Right atrium auricular region (tissue), 2 donors: ENCODE measurements at regions not wholly inside any gene's neighbourhood (a gene's known extent, or its start where the extent isn't known, plus 50 kb on each side); places are given as distances from the start of the nearest gene placed in this dataset.

Experiments
- DNase-seq: peaks from one replicate; pipeline ENCODE4 v3.0.0-alpha.2; 2019; ENCODE audit warnings: low spot score
- H3K27ac ChIP-seq, 2 donors: fragments of 200-600 bp; sonication (generic); 1 replicate in 1 of 2; 2 replicates in 1 of 2; pipeline ENCODE4 v1.5.1; 2016 to 2019
- H3K27me3 ChIP-seq, 2 donors: fragments of 200-600 bp; sonication (generic); one replicate each; pipeline versions ENCODE4 v1.5.1 to v1.6.0; 2017 to 2019
- H3K36me3 ChIP-seq: fragments of 200-600 bp; sonication (generic); one replicate; pipeline ENCODE4 v1.5.1; 2016
- H3K4me1 ChIP-seq, 2 donors: fragments of 200-600 bp; sonication (generic); one replicate each; pipeline versions ENCODE4 v1.5.1 to v1.6.0; 2017 to 2019
- H3K4me3 ChIP-seq, 2 donors: fragments of 200-600 bp; sonication (generic); 1 replicate in 1 of 2; 2 replicates in 1 of 2; pipeline ENCODE4 v1.5.1; 2017 to 2019; ENCODE audit warnings: mild to moderate bottlenecking in 1 of 2, moderate library complexity in 1 of 2
- H3K9me3 ChIP-seq, 2 donors: fragments of 200-600 bp; sonication (generic); one replicate each; pipeline ENCODE4 v1.5.1; 2019
- CTCF ChIP-seq, 2 donors: fragments of 200-600 bp; sonication (generic); IDR thresholded peaks; one replicate each; pipeline ENCODE4 v1.5.1; 2019; ENCODE audit warnings: antibody characterized with exemption in 2 of 2

DNA sequence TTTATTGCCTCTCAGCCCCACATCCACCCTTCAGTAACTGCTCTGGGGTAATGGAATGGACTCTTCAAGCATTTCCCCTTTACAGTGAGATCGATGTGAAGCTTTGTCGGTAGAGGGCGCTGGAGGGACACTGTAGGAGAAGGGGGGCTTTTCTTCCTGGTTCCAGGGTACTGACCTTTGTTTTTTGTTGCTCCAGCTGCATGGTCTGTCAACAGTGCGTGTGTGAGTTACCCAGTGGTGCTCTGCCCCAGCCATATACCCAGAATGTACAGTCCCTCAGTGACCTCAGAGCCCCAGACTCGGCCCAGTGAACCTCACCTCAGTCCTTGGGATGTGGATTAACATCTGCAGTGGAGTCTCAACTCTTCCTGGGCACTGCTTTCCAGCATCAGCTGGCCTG, 180.3 kb upstream of the TSC22D2 start:
- H3K27ac ChIP-seq, result no peak overlapping the region
- no peak overlapping the region for H3K4me3 ChIP-seq
- H3K27me3 ChIP-seq, result no peaks in the 10 kb centered on the region
- no peak for DNase-seq
- H3K36me3 ChIP-seq, result no peaks in the 10 kb centered on the region
- H3K4me1 ChIP-seq, result peaks cover 0 to 9% of the 10 kb centered on the region in 2 donors
- peak; percentile 63 to 76 for TF ChIP-seq CTCF (IDR thresholded peaks at IDR 0.05)
- H3K9me3 ChIP-seq, result no peaks in the 10 kb centered on the region

DNA sequence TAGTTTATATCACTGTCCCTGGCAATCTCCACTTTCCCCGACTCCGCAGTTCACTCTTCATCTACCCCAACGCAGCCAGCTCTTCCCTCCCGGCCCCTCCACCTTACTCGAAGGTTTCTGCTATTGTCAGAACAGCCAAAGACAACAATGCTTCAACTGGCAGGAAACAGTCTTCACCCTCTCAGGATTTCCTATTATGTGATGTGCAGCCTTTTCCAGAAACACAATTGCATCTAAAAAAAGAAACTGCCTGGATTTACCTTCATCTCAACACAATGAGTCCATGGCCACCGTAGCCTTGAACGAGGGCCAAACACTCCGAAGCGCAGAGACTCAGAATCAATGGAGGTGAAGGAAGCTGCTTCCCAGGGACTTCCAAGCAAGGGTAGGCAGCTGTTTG, 182.1 kb upstream of the TSC22D2 start:
- TF ChIP-seq CTCF (IDR thresholded peaks at IDR 0.05), result no peak

DNA sequence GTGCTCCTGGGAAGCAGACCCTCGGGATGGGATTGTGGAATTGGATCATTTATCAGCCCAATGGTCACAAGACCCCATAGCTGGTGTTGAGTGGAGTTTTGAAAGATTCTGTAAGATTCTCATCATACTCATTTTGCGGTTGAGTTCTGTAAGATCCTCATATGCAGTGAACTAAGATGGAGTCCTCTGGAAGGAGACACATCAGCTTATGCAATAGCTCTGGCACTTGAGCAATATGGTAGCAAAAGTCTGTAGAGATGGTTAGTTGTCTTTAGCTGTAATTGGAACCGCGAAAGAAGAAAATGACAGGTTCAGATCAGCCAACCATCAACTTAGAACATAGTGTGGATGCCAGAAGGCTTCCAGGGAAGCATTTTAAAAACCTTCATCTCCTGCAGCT, 184.5 kb upstream of the TSC22D2 start:
- Histone ChIP-seq H3K9me3 (no peaks in the 10 kb centered on the region), H3K4me3 (no peak overlapping the region), H3K27me3 (no peaks in the 10 kb centered on the region), H3K4me1 (peaks cover 0 to 9% of the 10 kb centered on the region in 2 donors), H3K27ac (no peak overlapping the region), H3K36me3 (no peaks in the 10 kb centered on the region)
- no peak for DNase-seq
- TF ChIP-seq CTCF (IDR thresholded peaks at IDR 0.05), result no peak

More for the DNA sequence above, 182.1 kb upstream of the TSC22D2 start:
- no peaks in the 10 kb centered on the region for H3K27me3 ChIP-seq
- no peak overlapping the region for H3K27ac ChIP-seq
- DNase-seq, result no peak
- peaks cover 0 to 4% of the 10 kb centered on the region in 2 donors for H3K4me1 ChIP-seq
- no peaks in the 10 kb centered on the region for H3K36me3 ChIP-seq
- H3K4me3 ChIP-seq, result no peak overlapping the region
- no peaks in the 10 kb centered on the region for H3K9me3 ChIP-seq

- DNase-seq, result no peak
- H3K4me3 ChIP-seq, result no peak overlapping the region
- TF ChIP-seq CTCF (IDR thresholded peaks at IDR 0.05), result no peak
Measured at GRCh38 chr3:150222691-150223489, 185.2 kb upstream of the TSC22D2 start.

DNA sequence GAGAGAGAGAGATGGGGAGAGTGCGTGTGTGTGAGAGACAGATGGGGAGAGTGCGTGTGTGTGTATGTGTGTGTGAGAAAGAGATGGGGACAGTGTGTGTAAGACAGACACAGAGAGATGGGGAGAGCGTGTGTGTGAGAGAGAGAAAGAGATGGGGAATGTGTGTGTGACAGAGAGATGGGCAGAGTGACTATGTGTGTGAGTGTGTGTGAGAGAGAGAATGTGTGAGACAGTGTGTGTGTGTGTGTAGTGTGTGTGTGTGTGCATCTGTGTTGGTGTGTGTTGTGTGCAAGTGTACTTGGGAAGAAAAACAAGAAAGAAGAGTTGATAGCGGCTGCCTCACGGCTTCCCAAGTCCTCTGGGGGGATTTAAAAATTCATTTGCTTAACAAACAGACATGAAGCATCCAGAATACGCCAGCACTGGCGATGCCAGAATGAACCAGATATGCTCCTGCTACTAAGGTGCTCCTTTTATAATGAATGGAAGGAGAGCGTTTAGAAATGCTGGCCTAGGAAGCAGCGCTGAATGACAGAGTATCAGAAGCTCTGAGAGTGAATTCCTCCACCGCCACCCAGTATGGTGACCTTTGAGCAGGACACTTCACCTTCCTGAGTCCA, 186.1 kb upstream of the TSC22D2 start:
- Histone ChIP-seq H3K9me3 (no peaks in the 10 kb centered on the region), H3K4me1 (peaks cover 0 to 9% of the 10 kb centered on the region in 2 donors), H3K27me3 (no peaks in the 10 kb centered on the region), H3K27ac (no peak overlapping the region), H3K4me3 (no peak overlapping the region), H3K36me3 (no peaks in the 10 kb centered on the region)
- no peak for DNase-seq
- no peak for TF ChIP-seq CTCF (IDR thresholded peaks at IDR 0.05)

More at GRCh38 chr3:150222691-150223489, 185.2 kb upstream of the TSC22D2 start:
- Histone ChIP-seq H3K9me3 (no peaks in the 10 kb centered on the region), H3K4me1 (peaks cover 0 to 9% of the 10 kb centered on the region in 2 donors), H3K27me3 (no peaks in the 10 kb centered on the region), H3K36me3 (no peaks in the 10 kb centered on the region), H3K27ac (no peak overlapping the region)
